GM18502 (cell line): ENCODE measurements at regions not wholly inside any gene's neighbourhood (a gene's known extent, or its start where the extent isn't known, plus 50 kb on each side); places are given as distances from the start of the nearest gene placed in this dataset.

Experiments used
- ATAC-seq: cut with Tn5 transposase; IDR thresholded peaks from one replicate; pipeline ENCODE4 v1.9.1; 2021; ENCODE audit warnings: mild to moderate bottlenecking; ENCODE audit not compliant: unreplicated experiment, poor library complexity

DNA sequence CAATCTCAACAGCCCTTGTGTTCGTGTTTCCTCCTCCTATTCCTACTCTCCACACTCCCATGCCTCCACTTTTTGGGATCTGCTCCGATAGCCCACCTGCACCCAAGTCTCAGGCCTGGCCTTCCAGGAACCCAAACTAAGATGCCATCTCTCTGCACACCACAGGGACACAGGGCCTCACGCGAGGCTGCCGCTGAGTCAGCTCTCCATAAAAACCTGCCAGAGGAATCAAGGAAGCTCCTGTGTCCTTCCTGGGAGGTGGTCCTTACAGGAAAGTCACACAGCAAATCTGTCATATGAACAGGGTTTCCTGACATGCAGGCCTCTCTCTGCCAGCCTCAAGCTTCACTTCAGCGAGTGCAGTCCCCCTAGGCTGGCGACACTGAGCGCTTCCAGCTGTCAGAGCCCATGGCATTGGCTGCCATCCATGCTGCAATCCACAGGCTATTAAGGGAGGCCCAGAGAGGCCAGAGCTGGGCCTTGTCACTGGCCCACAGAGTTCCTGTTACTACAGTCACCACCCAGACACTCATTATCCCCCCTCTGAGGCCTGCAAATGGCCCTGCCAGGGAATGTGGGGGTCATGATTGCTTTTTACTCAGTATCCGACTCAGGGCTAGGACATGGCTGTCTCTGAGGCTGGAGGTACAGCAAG is 151.4 kb downstream of the OAT start:
- no peak for ATAC-seq

- ATAC-seq = no peak
Observed at GRCh38 chr10:124266468-124267230, 152.1 kb downstream of the OAT start.

- no peak for ATAC-seq
Observed at GRCh38 chr10:124265776-124266467, 152.8 kb downstream of the OAT start.

GRCh38 chr10:124265391-124265745 is 153.4 kb downstream of the OAT start:
- no peak for ATAC-seq

GRCh38 chr10:124264711-124265390 is 153.9 kb downstream of the OAT start:
- ATAC-seq = no peak

DNA sequence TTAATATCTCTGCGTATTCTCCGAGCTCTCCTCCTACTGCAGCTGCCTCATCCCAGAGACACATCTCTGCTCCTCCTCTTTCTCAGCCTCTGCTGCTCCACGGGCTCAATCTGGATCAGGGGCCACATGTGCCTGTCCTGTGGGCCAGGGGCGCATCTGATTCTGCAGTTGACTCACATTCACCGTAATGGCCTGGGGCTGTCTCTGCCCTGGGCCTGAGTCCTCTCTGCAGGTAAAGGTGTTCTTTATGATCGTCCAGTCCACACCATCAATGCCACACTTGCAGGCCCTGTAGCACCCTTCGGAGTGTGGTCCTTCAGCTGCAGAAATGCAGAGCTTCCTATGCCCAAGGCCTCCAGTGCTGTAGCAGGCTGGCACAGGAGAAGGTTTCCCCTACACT is 154.5 kb downstream of the OAT start:
- no peak for ATAC-seq

DNA sequence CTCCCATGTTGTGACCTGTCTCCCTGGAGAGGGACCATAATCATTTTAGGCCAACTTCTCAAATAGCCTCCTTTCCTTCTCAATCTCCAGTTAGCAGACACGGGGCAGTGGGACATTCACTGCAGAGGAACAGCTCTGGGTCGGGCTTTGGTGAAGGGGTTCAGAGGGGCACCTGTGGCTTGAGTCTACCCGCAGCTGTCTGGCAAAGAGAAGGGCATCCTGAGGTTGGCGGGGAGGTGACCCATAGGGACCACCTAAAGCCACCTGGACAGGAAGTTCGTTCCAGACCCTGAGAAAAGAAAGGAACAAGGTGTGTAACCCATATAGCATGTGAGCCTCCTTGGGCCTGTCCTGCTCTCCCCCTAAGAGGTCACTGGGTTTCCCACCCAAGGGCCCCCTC is 155.0 kb downstream of the OAT start:
- no peak for ATAC-seq

GRCh38 chr10:124262971-124263370 is 155.8 kb downstream of the OAT start:
- ATAC-seq = no peak

GRCh38 chr10:124262234-124262865 is 156.4 kb downstream of the OAT start:
- no peak for ATAC-seq

GRCh38 chr10:124259139-124259825 is 159.4 kb downstream of the OAT start:
- no peak for ATAC-seq

DNA sequence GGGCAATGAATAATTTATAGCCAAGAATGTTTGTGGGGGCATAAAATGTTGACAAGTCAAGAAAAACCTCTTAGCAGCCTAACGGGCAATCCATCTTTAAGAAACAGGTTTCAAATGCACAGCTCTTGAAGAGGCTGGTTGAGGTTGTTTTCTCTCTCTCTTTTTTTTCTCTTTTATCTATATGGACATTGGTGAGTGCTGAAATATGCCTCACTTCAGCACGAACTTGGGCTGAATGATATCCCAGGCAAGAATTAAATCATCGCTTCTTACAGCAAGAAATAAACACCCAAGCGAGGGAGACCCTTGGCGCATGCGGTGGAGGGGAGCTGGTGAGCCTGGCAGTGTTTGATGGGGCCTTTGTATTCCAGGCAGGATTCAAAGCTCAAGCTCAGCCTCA is 160.9 kb downstream of the OAT start:
- ATAC-seq = no peak

GRCh38 chr10:124256151-124256550 is 162.6 kb downstream of the OAT start:
- no peak for ATAC-seq

GRCh38 chr10:124255556-124255955 is 162.2 kb upstream of the CHST15 start:
- ATAC-seq = no peak

- no peak for ATAC-seq
Observed at GRCh38 chr10:124254490-124254889, 161.1 kb upstream of the CHST15 start.

DNA sequence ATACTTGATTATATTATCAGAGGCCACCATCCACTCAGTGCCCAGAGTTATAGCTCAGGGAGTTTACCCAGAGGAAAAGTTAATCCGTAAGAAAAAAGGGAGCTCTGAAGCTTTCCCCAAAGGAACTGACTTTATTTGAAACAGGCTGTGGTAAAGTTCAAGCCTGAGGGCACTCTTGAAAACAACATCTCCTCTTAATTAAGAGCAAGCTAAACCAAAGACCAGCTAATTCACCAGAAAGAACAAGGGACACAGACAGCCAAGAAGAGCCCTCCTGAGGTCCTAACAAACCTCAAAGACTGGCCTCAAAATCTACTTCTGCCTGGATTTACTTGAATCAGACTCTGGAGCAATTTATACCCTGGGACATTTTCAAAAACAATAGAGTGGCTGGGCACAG is 159.6 kb upstream of the CHST15 start:
- ATAC-seq = no peak

- ATAC-seq = no peak
Observed at GRCh38 chr10:124252097-124252715, 158.8 kb upstream of the CHST15 start.

- no peak for ATAC-seq
Observed at GRCh38 chr10:124251317-124252065, 158.1 kb upstream of the CHST15 start.

DNA sequence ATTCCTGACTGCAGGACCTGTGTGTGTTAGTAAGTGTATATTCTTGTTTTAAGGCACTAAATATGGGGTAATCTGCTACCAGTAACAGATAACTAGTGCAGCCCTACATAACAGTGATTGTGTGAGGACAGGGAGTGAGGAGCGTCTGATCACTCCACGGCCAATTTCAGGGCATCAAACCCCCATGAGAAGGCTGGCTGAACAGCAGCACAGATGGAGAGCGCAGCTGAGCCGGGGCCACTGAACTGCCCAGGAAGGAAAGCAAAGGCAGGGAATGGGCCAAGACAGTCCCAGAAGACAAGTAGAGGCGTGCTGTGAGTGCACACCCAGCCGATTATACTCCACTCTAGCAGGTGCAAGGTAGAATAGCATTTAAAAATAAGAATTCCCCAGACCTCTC is 157.1 kb upstream of the CHST15 start:
- ATAC-seq = no peak
